Activated naive CD4-positive, alpha-beta T cell treated with anti-CD3 and anti-CD28 coated beads for 36 hours (primary cell): ENCODE measurements at regions not wholly inside any gene's neighbourhood (a gene's known extent, or its start where the extent isn't known, plus 50 kb on each side); places are given as distances from the start of the nearest gene placed in this dataset.

ENCODE experiments used
- CTCF ChIA-PET: fragments of 350-600 bp; sonication (Branson Sonifier 250); formaldehyde crosslinking; loops from one replicate; lab custom pipeline; 2021; ENCODE audit warnings: antibody characterized with exemption; lab: Charles Lee
- DNase-seq: peaks from one replicate; pipeline ENCODE4 v3.0.0-alpha.2; 2020
- H3K27ac Mint-ChIP-seq: one replicate; pipeline ENCODE4 v1.8.0; 2021; ENCODE audit warnings: mild to moderate bottlenecking, mixed read lengths
- H3K27me3 Mint-ChIP-seq: one replicate; pipeline ENCODE4 v1.8.0; 2021; ENCODE audit warnings: low read depth, mixed read lengths
- H3K36me3 Mint-ChIP-seq: one replicate; pipeline ENCODE4 v1.8.0; 2021; ENCODE audit warnings: low read depth, mixed read lengths
- H3K4me1 Mint-ChIP-seq: one replicate; pipeline ENCODE4 v1.8.0; 2021; ENCODE audit warnings: low read depth, mixed read lengths
- H3K4me3 Mint-ChIP-seq: one replicate; pipeline ENCODE4 v1.8.0; 2021; ENCODE audit warnings: mild to moderate bottlenecking, moderate library complexity, mixed read lengths
- H3K9me3 Mint-ChIP-seq: one replicate; pipeline ENCODE4 v1.8.0; 2021; ENCODE audit warnings: mixed read lengths
- intact Hi-C: fragments of 100-400 bp; cut with micrococcal nuclease; formaldehyde crosslinking; loops from one replicate; pipeline ENCODE4 v1.15.1; 2023

DNA sequence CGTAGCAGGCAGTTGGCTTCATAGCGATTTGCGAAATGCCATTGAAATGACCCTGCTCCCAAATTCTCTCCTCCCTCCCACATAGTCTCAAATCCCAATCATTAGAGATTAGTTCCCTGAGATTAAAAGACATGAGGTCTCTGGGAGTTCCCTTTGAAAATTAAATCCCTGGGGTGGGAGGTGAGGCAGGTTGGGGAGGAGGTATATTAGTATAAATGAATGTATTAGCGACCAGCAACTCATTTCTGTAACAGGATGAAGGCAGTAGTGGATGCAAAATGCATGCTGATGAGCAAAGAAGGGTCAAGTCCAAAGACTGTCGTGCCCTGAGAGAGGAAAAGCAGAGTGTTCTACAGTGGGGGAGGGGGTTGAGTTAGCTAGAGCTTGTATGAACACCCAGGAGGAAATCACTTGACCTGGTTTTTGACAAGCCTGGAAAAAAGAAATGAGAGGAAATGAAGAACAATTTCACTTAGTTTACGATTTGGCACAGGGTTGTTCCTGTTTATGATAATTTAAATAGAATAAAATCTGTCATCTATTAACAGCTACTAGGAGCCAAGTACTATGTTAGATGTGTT lies 79.6 kb upstream of the MTPN start:
- peaks cover 2% of the 10 kb centered on the region for H3K4me1 Mint-ChIP-seq

DNA sequence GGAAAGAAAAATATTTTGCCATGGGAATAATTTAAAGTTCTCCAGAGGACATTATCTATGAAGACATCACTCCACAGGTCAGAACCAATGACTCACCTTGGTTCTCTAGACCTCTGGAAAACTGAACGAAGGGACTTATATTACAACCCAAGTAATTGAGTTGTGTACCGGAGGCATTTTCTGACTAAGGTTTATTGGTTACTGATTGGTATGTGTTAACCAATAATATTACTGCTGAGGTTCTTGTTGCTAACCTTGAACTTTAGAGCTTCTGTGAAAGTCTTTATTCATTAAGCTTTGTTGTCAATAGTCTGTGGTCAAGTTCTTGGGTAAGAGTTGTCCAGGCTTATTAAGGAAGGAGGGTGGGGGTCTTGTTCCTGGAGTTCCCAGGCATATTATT lies 78.1 kb upstream of the MTPN start:
- Mint-ChIP-seq H3K27ac (no peak overlapping the region), H3K4me1 (peaks cover 2% of the 10 kb centered on the region), H3K36me3 (no peaks in the 10 kb centered on the region), H3K27me3 (peaks cover 4% of the 10 kb centered on the region), H3K4me3 (no peak overlapping the region), H3K9me3 (no peaks in the 10 kb centered on the region)
- DNase-seq, result no peak
- CTCF ChIA-PET, result no interaction called here
- intact Hi-C loops, result no loop called here

More for the DNA sequence above, 79.6 kb upstream of the MTPN start:
- intact Hi-C loops, result no loop called here
- DNase-seq, result no peak
- CTCF ChIA-PET, result no interaction called here
- H3K9me3 Mint-ChIP-seq, result no peaks in the 10 kb centered on the region
- H3K27ac Mint-ChIP-seq, result no peak overlapping the region
- peaks cover 6% of the 10 kb centered on the region for H3K27me3 Mint-ChIP-seq
- no peaks in the 10 kb centered on the region for H3K36me3 Mint-ChIP-seq
- H3K4me3 Mint-ChIP-seq, result no peak overlapping the region

- Mint-ChIP-seq H3K27ac (no peak overlapping the region), H3K27me3 (no peaks in the 10 kb centered on the region), H3K4me3 (no peak overlapping the region), H3K36me3 (peaks cover 3% of the 10 kb centered on the region), H3K4me1 (peaks cover 2% of the 10 kb centered on the region), H3K9me3 (no peaks in the 10 kb centered on the region)
- CTCF ChIA-PET, result interaction anchor here (0.6 kb wide), 1 partner anchor 1874 kb away, joined by 3 read pairs; no protein-coding TSS in a partner anchor
- intact Hi-C loops, result no loop called here
- no peak for DNase-seq
Observed at GRCh38 chr7:136053689-136054485, 76.7 kb upstream of the MTPN start.

- no peaks in the 10 kb centered on the region for H3K4me1 Mint-ChIP-seq
- CTCF ChIA-PET, result no interaction called here
- intact Hi-C loops, result no loop called here
- no peaks in the 10 kb centered on the region for H3K9me3 Mint-ChIP-seq
- peaks cover 4% of the 10 kb centered on the region for H3K36me3 Mint-ChIP-seq
- no peak for DNase-seq
- no peak overlapping the region for H3K4me3 Mint-ChIP-seq
- no peak overlapping the region for H3K27ac Mint-ChIP-seq
- no peaks in the 10 kb centered on the region for H3K27me3 Mint-ChIP-seq
Observed at GRCh38 chr7:136051203-136051928, 74.2 kb upstream of the MTPN start.

GRCh38 chr7:136050462-136050847 lies 73.3 kb upstream of the MTPN start:
- no peak overlapping the region for H3K4me3 Mint-ChIP-seq
- CTCF ChIA-PET, result no interaction called here
- H3K27ac Mint-ChIP-seq, result no peak overlapping the region
- H3K4me1 Mint-ChIP-seq, result no peaks in the 10 kb centered on the region
- no peaks in the 10 kb centered on the region for H3K9me3 Mint-ChIP-seq
- intact Hi-C loops, result no loop called here
- no peak for DNase-seq
- peaks cover 2% of the 10 kb centered on the region for H3K27me3 Mint-ChIP-seq
- peaks cover 4% of the 10 kb centered on the region for H3K36me3 Mint-ChIP-seq

- no peak overlapping the region for H3K27ac Mint-ChIP-seq
- H3K27me3 Mint-ChIP-seq, result peaks cover 5% of the 10 kb centered on the region
- no peak for DNase-seq
- no peak overlapping the region for H3K4me3 Mint-ChIP-seq
- no peaks in the 10 kb centered on the region for H3K9me3 Mint-ChIP-seq
- intact Hi-C loops, result no loop called here
- H3K4me1 Mint-ChIP-seq, result no peaks in the 10 kb centered on the region
- CTCF ChIA-PET, result no interaction called here
- peaks cover 4% of the 10 kb centered on the region for H3K36me3 Mint-ChIP-seq
Observed at GRCh38 chr7:136049818-136050461, 72.8 kb upstream of the MTPN start.

DNA sequence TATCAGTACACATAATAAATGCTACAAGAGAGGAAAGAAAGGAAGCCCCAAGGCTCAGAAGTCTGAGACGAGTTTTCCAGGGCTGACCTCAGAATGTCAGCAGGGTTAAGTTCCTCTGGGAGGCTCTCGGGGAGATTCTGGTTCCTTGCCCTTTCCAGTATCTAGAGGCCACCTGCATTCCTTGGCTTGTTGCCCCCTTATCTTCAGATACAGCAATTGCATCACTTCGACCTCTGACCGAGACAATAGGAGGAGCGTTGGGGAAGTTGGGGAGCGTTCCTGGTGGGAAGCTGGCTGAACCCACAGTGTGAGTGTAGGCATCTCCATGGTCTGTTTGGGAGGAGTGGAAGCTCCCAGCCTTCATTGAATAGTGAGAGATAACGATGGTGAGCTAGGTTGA lies 72.0 kb upstream of the MTPN start:
- no peak for DNase-seq
- H3K4me1 Mint-ChIP-seq, result no peaks in the 10 kb centered on the region
- peaks cover 5% of the 10 kb centered on the region for H3K27me3 Mint-ChIP-seq
- H3K27ac Mint-ChIP-seq, result no peak overlapping the region
- intact Hi-C loops, result no loop called here
- peaks cover 4% of the 10 kb centered on the region for H3K36me3 Mint-ChIP-seq
- CTCF ChIA-PET, result no interaction called here
- no peak overlapping the region for H3K4me3 Mint-ChIP-seq
- H3K9me3 Mint-ChIP-seq, result no peaks in the 10 kb centered on the region

GRCh38 chr7:136046548-136046947 lies 69.4 kb upstream of the MTPN start:
- H3K27ac Mint-ChIP-seq, result no peak overlapping the region
- H3K36me3 Mint-ChIP-seq, result peaks cover 4% of the 10 kb centered on the region
- DNase-seq, result no peak
- intact Hi-C loops, result no loop called here
- H3K4me1 Mint-ChIP-seq, result no peaks in the 10 kb centered on the region
- H3K27me3 Mint-ChIP-seq, result peaks cover 5% of the 10 kb centered on the region
- CTCF ChIA-PET, result interaction anchor here (2.0 kb wide), 1 partner anchor 69 kb away, joined by 5 read pairs; no protein-coding TSS in a partner anchor
- no peaks in the 10 kb centered on the region for H3K9me3 Mint-ChIP-seq
- H3K4me3 Mint-ChIP-seq, result no peak overlapping the region

GRCh38 chr7:136045992-136046391 lies 68.8 kb upstream of the MTPN start:
- Mint-ChIP-seq H3K36me3 (peaks cover 4% of the 10 kb centered on the region), H3K27ac (no peak overlapping the region), H3K9me3 (no peaks in the 10 kb centered on the region), H3K4me1 (no peaks in the 10 kb centered on the region), H3K27me3 (peaks cover 5% of the 10 kb centered on the region), H3K4me3 (no peak overlapping the region)
- DNase-seq, result no peak
- CTCF ChIA-PET, result no interaction called here
- intact Hi-C loops, result no loop called here

GRCh38 chr7:136045181-136045580 lies 68.0 kb upstream of the MTPN start:
- no peaks in the 10 kb centered on the region for H3K9me3 Mint-ChIP-seq
- H3K27me3 Mint-ChIP-seq, result peaks cover 5% of the 10 kb centered on the region
- CTCF ChIA-PET, result no interaction called here
- no peak overlapping the region for H3K4me3 Mint-ChIP-seq
- DNase-seq, result no peak
- H3K4me1 Mint-ChIP-seq, result no peaks in the 10 kb centered on the region
- no peak overlapping the region for H3K27ac Mint-ChIP-seq
- peaks cover 4% of the 10 kb centered on the region for H3K36me3 Mint-ChIP-seq
- intact Hi-C loops, result no loop called here

- Mint-ChIP-seq H3K27ac (no peak overlapping the region), H3K36me3 (no peaks in the 10 kb centered on the region), H3K9me3 (no peaks in the 10 kb centered on the region), H3K4me3 (no peak overlapping the region), H3K4me1 (peaks cover 4% of the 10 kb centered on the region), H3K27me3 (peaks cover 11% of the 10 kb centered on the region)
- no peak for DNase-seq
- CTCF ChIA-PET, result no interaction called here
- intact Hi-C loops, result no loop called here
Observed at GRCh38 chr7:136039577-136040345, 62.6 kb upstream of the MTPN start.

- Mint-ChIP-seq H3K27ac (no peak overlapping the region), H3K36me3 (no peaks in the 10 kb centered on the region), H3K27me3 (peaks cover 13% of the 10 kb centered on the region), H3K4me3 (no peak overlapping the region), H3K4me1 (peaks cover 32% of the 10 kb centered on the region), H3K9me3 (no peaks in the 10 kb centered on the region)
- intact Hi-C loops, result no loop called here
- DNase-seq, result no peak
- CTCF ChIA-PET, result no interaction called here
Observed at GRCh38 chr7:136036336-136036735, 59.2 kb upstream of the MTPN start.
